Keratinocyte (primary cell): ENCODE measurements at regions not wholly inside any gene's neighbourhood (a gene's known extent, or its start where the extent isn't known, plus 50 kb on each side); places are given as distances from the start of the nearest gene placed in this dataset.

ENCODE experiments used
- EZH2 ChIP-seq: IDR thresholded peaks from one replicate; pipeline ENCODE4 v1.6.1; 2012; ENCODE audit warnings: inconsistent platforms, mild to moderate bottlenecking, low read length, moderate library complexity
- TF ChIP-seq, protein P1 (sequence below), 3 experiments: IDR thresholded peaks in 1 of 3; conservative IDR thresholded peaks in 1 of 3; optimal IDR thresholded peaks in 1 of 3; 2 replicates in 2 of 3; 3 replicates in 1 of 3; pipeline versions ENCODE3 to v1.5.1; 2011; ENCODE audit warnings: low read length in 3 of 3, mild to moderate bottlenecking in 3 of 3, moderate library complexity in 2 of 3, control low read depth in 1 of 3, inconsistent platforms in 1 of 3; ENCODE audit not compliant: insufficient read depth in 2 of 3; ENCODE audit errors: extremely low read depth in 1 of 3

DNA sequence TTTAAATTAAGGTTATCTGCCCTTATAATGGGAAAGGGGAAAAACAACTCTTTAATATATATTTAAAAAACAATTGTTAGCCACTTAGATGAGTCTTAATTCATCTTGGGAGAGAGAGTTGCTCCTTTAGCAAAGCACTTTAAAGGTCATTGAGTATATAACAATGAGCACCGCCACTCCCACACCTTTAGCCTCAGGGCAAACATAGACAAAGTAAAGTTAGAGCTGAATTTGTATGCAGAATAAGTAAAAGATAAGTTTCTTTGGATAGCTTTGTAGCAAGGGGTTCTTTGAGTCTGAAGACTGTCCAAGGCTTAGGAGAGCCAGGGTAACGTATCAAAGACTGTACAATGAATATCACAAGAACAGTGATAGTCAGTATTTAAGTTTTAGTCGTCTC, 728.8 kb upstream of the LMO3 start:
- TF ChIP-seq, protein P1, sequence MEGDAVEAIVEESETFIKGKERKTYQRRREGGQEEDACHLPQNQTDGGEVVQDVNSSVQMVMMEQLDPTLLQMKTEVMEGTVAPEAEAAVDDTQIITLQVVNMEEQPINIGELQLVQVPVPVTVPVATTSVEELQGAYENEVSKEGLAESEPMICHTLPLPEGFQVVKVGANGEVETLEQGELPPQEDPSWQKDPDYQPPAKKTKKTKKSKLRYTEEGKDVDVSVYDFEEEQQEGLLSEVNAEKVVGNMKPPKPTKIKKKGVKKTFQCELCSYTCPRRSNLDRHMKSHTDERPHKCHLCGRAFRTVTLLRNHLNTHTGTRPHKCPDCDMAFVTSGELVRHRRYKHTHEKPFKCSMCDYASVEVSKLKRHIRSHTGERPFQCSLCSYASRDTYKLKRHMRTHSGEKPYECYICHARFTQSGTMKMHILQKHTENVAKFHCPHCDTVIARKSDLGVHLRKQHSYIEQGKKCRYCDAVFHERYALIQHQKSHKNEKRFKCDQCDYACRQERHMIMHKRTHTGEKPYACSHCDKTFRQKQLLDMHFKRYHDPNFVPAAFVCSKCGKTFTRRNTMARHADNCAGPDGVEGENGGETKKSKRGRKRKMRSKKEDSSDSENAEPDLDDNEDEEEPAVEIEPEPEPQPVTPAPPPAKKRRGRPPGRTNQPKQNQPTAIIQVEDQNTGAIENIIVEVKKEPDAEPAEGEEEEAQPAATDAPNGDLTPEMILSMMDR (optimal IDR thresholded peaks at IDR 0.05 in 1 of 3, IDR thresholded peaks at IDR 0.05 in 1 of 3, conservative IDR thresholded peaks at IDR 0.05 in 1 of 3; ENCODE audit: extremely low read depth in 1 of 3, insufficient read depth in 2 of 3, low read length in 3 of 3) = no peak
- TF ChIP-seq EZH2 = no peak
